Body of pancreas (tissue), 4 donors: ENCODE measurements at regions not wholly inside any gene's neighbourhood (a gene's known extent, or its start where the extent isn't known, plus 50 kb on each side); places are given as distances from the start of the nearest gene placed in this dataset.

Source experiments
- ATAC-seq: fragments of 150-250 bp; one replicate; pipeline ENCODE4 v1.9.1; 2016
- DNase-seq, 4 donors: peaks; one replicate each; pipeline ENCODE4 v3.0.0-alpha.2; 2019
- H3K27ac ChIP-seq, 4 donors: fragments of 200-600 bp; sonication (generic); 1 replicate in 3 of 4; 2 replicates in 1 of 4; pipeline versions ENCODE4 v1.5.1 to v1.6.1; 2016 to 2019; ENCODE audit warnings: mild to moderate bottlenecking in 1 of 4, mixed read lengths in 1 of 4, moderate library complexity in 1 of 4
- H3K27me3 ChIP-seq, 2 donors: fragments of 200-600 bp; sonication (generic); one replicate each; pipeline ENCODE4 v1.6.0; 2016; ENCODE audit warnings: mild to moderate bottlenecking in 1 of 2
- H3K36me3 ChIP-seq, 2 donors: fragments of 200-600 bp; sonication (generic); replicated peaks in 1 of 2; 2 replicates each; pipeline ENCODE4 v1.5.1; 2016; ENCODE audit warnings: low read depth in 2 of 2; ENCODE audit not compliant: insufficient read depth in 1 of 2
- H3K4me1 ChIP-seq: fragments of 200-600 bp; sonication (generic); one replicate; pipeline ENCODE4 v1.6.0; 2016
- H3K4me3 ChIP-seq, 2 donors: fragments of 200-600 bp; sonication (generic); 1 replicate in 1 of 2; 2 replicates in 1 of 2; pipeline ENCODE4 v1.5.1; 2016 to 2019
- H3K9me3 ChIP-seq, 3 donors: fragments of 200-600 bp; sonication (generic); 1 replicate in 2 of 3; 2 replicates in 1 of 3; pipeline ENCODE4 v1.5.1; 2016
- CTCF ChIP-seq, 7 experiments: fragments of 450-650 bp in 4 of 7; fragments of 200-600 bp in 3 of 7; sonication (generic) in 3 of 7; IDR thresholded peaks; one replicate each; pipeline ENCODE4 v1.5.1; 2016 to 2019; ENCODE audit warnings: antibody characterized with exemption in 7 of 7
- POLR2A ChIP-seq, 3 donors: fragments of 450-650 bp; IDR thresholded peaks; one replicate each; pipeline ENCODE4 v1.6.1; 2016; ENCODE audit warnings: antibody characterized with exemption in 3 of 3, mild to moderate bottlenecking in 2 of 3
- WGBS, 2 donors: methylation state at CpG; one replicate each; pipeline ENCODE4 v1.1.5; 2017; 5-methylcytosine and 5-hydroxymethylcytosine counted together
- intact Hi-C: fragments of 100-400 bp; cut with DNase I; formaldehyde crosslinking; loops from one replicate; pipeline ENCODE4 v1.15.1; 2023

GRCh38 chr18:44198612-44199284 is 481.9 kb upstream of the SETBP1 start:
- H3K36me3 ChIP-seq, result no peaks in the 10 kb centered on the region
- no peak overlapping the region for H3K27ac ChIP-seq
- WGBS, 2 donors, result 74 to 92% methylated on average over 3 to 4 of the region's 4 CpGs
- no peak for ATAC-seq
- intact Hi-C loops, result no loop called here
- H3K9me3 ChIP-seq, result no peaks in the 10 kb centered on the region
- DNase-seq, result no peak
- TF ChIP-seq POLR2A (IDR thresholded peaks at IDR 0.05) (no peak), CTCF (IDR thresholded peaks at IDR 0.05) (no peak)
- H3K27me3 ChIP-seq, result no peaks in the 10 kb centered on the region
- no peaks in the 10 kb centered on the region for H3K4me1 ChIP-seq
- no peak overlapping the region for H3K4me3 ChIP-seq

GRCh38 chr18:44213293-44213692 is 467.4 kb upstream of the SETBP1 start:
- TF ChIP-seq CTCF (IDR thresholded peaks at IDR 0.05), result no peak
- no peak for TF ChIP-seq POLR2A (IDR thresholded peaks at IDR 0.05)

GRCh38 chr18:44214396-44214795 is 466.3 kb upstream of the SETBP1 start:
- Histone ChIP-seq H3K27ac (no peak overlapping the region), H3K36me3 (no peaks in the 10 kb centered on the region), H3K4me3 (no peak overlapping the region), H3K9me3 (no peaks in the 10 kb centered on the region), H3K4me1 (peaks cover 12% of the 10 kb centered on the region), H3K27me3 (no peaks in the 10 kb centered on the region)
- 28 to 29% methylated on average over 2 of the region's 2 CpGs for WGBS, 2 donors
- no peak for TF ChIP-seq POLR2A (IDR thresholded peaks at IDR 0.05)
- no peak for TF ChIP-seq CTCF (IDR thresholded peaks at IDR 0.05)
- DNase-seq (no peak), ATAC-seq (no peak)
- intact Hi-C loops, result no loop called here

More at GRCh38 chr18:44213293-44213692, 467.4 kb upstream of the SETBP1 start:
- Histone ChIP-seq H3K27ac (no peak overlapping the region), H3K27me3 (no peaks in the 10 kb centered on the region), H3K4me1 (peaks cover 12% of the 10 kb centered on the region), H3K4me3 (no peak overlapping the region), H3K9me3 (no peaks in the 10 kb centered on the region), H3K36me3 (no peaks in the 10 kb centered on the region)
- DNase-seq (no peak), ATAC-seq (no peak)
- WGBS, 2 donors, result 83 to 95% methylated on average over 1 of the region's 1 CpG
- intact Hi-C loops, result no loop called here

GRCh38 chr18:44216169-44216568 is 464.5 kb upstream of the SETBP1 start:
- no peak overlapping the region for H3K27ac ChIP-seq
- no peaks in the 10 kb centered on the region for H3K36me3 ChIP-seq
- TF ChIP-seq CTCF (IDR thresholded peaks at IDR 0.05), result no peak
- TF ChIP-seq POLR2A (IDR thresholded peaks at IDR 0.05), result no peak
- 69 to 80% methylated on average over 1 of the region's 1 CpG for WGBS, 2 donors
- H3K4me1 ChIP-seq, result peaks cover 12% of the 10 kb centered on the region
- intact Hi-C loops, result no loop called here
- ATAC-seq (no peak), DNase-seq (no peak)
- no peaks in the 10 kb centered on the region for H3K27me3 ChIP-seq
- no peak overlapping the region for H3K4me3 ChIP-seq
- no peaks in the 10 kb centered on the region for H3K9me3 ChIP-seq

GRCh38 chr18:44227501-44227900 is 453.2 kb upstream of the SETBP1 start:
- no peaks in the 10 kb centered on the region for H3K36me3 ChIP-seq
- DNase-seq, result no peak
- intact Hi-C loops, result no loop called here
- H3K4me3 ChIP-seq, result no peak overlapping the region
- H3K9me3 ChIP-seq, result no peaks in the 10 kb centered on the region
- WGBS, 2 donors, result 81 to 92% methylated on average over 2 of the region's 2 CpGs
- TF ChIP-seq POLR2A (IDR thresholded peaks at IDR 0.05), result no peak
- no peak for TF ChIP-seq CTCF (IDR thresholded peaks at IDR 0.05)
- ATAC-seq, result no peak
- H3K27ac ChIP-seq, result no peak overlapping the region
- no peaks in the 10 kb centered on the region for H3K4me1 ChIP-seq
- H3K27me3 ChIP-seq, result no peaks in the 10 kb centered on the region
